Liver (tissue), 8 donors: ENCODE measurements at regions not wholly inside any gene's neighbourhood (a gene's known extent, or its start where the extent isn't known, plus 50 kb on each side); places are given as distances from the start of the nearest gene placed in this dataset.
"Not testable (repeated sequence)": the region's sequence is repeated elsewhere in the genome, so short reads cannot be mapped to it uniquely, and the experiment has no call there.

Source experiments
- DNase-seq: peaks from one replicate; pipeline ENCODE4 v3.0.0-alpha.2; 2017; ENCODE audit warnings: low spot score
- H3K27ac ChIP-seq, 2 donors: one replicate each; pipeline ENCODE4 v1.7.0; 2013; ENCODE audit warnings: inconsistent platforms in 2 of 2, low read length in 2 of 2, control low read depth in 1 of 2, low read depth in 1 of 2, mild to moderate bottlenecking in 1 of 2
- H3K27me3 ChIP-seq, 4 donors: one replicate each; pipeline versions ENCODE4 v1.6.1 to v1.7.0; 2013; ENCODE audit warnings: low read length in 3 of 4, inconsistent platforms in 1 of 4, mild to moderate bottlenecking in 1 of 4, moderate library complexity in 1 of 4; ENCODE audit not compliant: control insufficient read depth in 4 of 4, insufficient read depth in 4 of 4
- H3K36me3 ChIP-seq, 4 donors: one replicate each; pipeline versions ENCODE4 v1.6.1 to v1.7.0; 2013; ENCODE audit warnings: low read length in 3 of 4, mild to moderate bottlenecking in 3 of 4, low read depth in 1 of 4, moderate library complexity in 1 of 4; ENCODE audit not compliant: control insufficient read depth in 4 of 4, insufficient read depth in 3 of 4
- H3K4me1 ChIP-seq, 4 donors: one replicate each; pipeline versions ENCODE4 v1.6.1 to v1.7.0; 2013; ENCODE audit warnings: low read length in 3 of 4, mild to moderate bottlenecking in 3 of 4, moderate library complexity in 1 of 4; ENCODE audit not compliant: control insufficient read depth in 4 of 4, insufficient read depth in 4 of 4
- H3K4me3 ChIP-seq, 3 donors: one replicate each; pipeline versions ENCODE4 v1.6.1 to v1.7.0; 2013; ENCODE audit warnings: low read length in 3 of 3, control low read depth in 1 of 3, low read depth in 1 of 3, mild to moderate bottlenecking in 1 of 3
- H3K9ac ChIP-seq, 2 donors: one replicate each; pipeline ENCODE4 v1.7.0; 2013; ENCODE audit warnings: low read length in 2 of 2, mild to moderate bottlenecking in 2 of 2, moderate library complexity in 2 of 2, control low read depth in 1 of 2, low read depth in 1 of 2
- H3K9me3 ChIP-seq, 4 donors: one replicate each; pipeline versions ENCODE4 v1.6.1 to v1.7.0; 2013; ENCODE audit warnings: low read length in 3 of 4; ENCODE audit not compliant: control insufficient read depth in 4 of 4
- EGR1 ChIP-seq, 2 donors: IDR thresholded peaks; 2 replicates each; pipeline ENCODE4 v1.6.1; 2016 to 2018; ENCODE audit warnings: antibody characterized with exemption in 2 of 2, low read depth in 2 of 2
- FOXA1 ChIP-seq: IDR thresholded peaks from 2 replicates; pipeline ENCODE4 v1.6.1; 2016; ENCODE audit warnings: antibody characterized with exemption
- FOXA2 ChIP-seq: IDR thresholded peaks from 2 replicates; pipeline ENCODE4 v1.6.1; 2016; ENCODE audit warnings: antibody characterized with exemption
- GABPA ChIP-seq, 2 donors: IDR thresholded peaks in 1 of 2; conservative IDR thresholded peaks in 1 of 2; 2 replicates each; pipeline ENCODE4 v1.6.1; 2016; ENCODE audit warnings: antibody characterized with exemption in 2 of 2, mild to moderate bottlenecking in 1 of 2, moderate library complexity in 1 of 2
- HNF4G ChIP-seq: IDR thresholded peaks from 2 replicates; pipeline ENCODE4 v1.6.1; 2016; ENCODE audit warnings: antibody characterized with exemption
- JUND ChIP-seq, 2 donors: IDR thresholded peaks; 2 replicates each; pipeline ENCODE4 v1.6.1; 2016; ENCODE audit warnings: antibody characterized with exemption in 2 of 2
- NR2F2 ChIP-seq: IDR thresholded peaks from 2 replicates; pipeline ENCODE4 v1.6.1; 2016; ENCODE audit warnings: antibody characterized with exemption
- RAD21 ChIP-seq, 2 donors: IDR thresholded peaks; 2 replicates each; pipeline ENCODE4 v1.6.1; 2016; ENCODE audit warnings: antibody characterized with exemption in 2 of 2, mild to moderate bottlenecking in 2 of 2
- TAF1 ChIP-seq: conservative IDR thresholded peaks from 2 replicates; pipeline ENCODE4 v1.6.1; 2016; ENCODE audit warnings: antibody characterized with exemption, mild to moderate bottlenecking
- YY1 ChIP-seq: IDR thresholded peaks from 2 replicates; pipeline ENCODE4 v1.6.1; 2016; ENCODE audit warnings: antibody characterized with exemption, mild to moderate bottlenecking
- WGBS: extraction: QIAGEN DNeasy Blood & Tissue Kit; methylation state at CpG from one replicate; pipeline ENCODE4 v1.1.7; 2013; 5-methylcytosine and 5-hydroxymethylcytosine counted together
- TF ChIP-seq, protein P1 (sequence below): fragments of 150-350 bp; IDR thresholded peaks from 2 replicates; pipeline ENCODE4 v1.5.1; 2017; ENCODE audit warnings: improper control_type of control experiment, low read depth, low read length; ENCODE audit not compliant: missing input control
- TF ChIP-seq, protein P2 (sequence below): IDR thresholded peaks from 2 replicates; pipeline ENCODE4 v1.6.1; 2016; ENCODE audit warnings: antibody characterized with exemption
- TF ChIP-seq, protein P3 (sequence below): IDR thresholded peaks from 2 replicates; pipeline ENCODE4 v1.6.1; 2016; ENCODE audit warnings: antibody characterized with exemption
- TF ChIP-seq, protein P4 (sequence below): IDR thresholded peaks from 2 replicates; pipeline ENCODE4 v1.6.1; 2016; ENCODE audit warnings: antibody characterized with exemption
- donor health status: healthy.
- donor health status: healthy.
- donor health status: healthy.
- donor health status: healthy.
- donor health status: healthy.

DNA sequence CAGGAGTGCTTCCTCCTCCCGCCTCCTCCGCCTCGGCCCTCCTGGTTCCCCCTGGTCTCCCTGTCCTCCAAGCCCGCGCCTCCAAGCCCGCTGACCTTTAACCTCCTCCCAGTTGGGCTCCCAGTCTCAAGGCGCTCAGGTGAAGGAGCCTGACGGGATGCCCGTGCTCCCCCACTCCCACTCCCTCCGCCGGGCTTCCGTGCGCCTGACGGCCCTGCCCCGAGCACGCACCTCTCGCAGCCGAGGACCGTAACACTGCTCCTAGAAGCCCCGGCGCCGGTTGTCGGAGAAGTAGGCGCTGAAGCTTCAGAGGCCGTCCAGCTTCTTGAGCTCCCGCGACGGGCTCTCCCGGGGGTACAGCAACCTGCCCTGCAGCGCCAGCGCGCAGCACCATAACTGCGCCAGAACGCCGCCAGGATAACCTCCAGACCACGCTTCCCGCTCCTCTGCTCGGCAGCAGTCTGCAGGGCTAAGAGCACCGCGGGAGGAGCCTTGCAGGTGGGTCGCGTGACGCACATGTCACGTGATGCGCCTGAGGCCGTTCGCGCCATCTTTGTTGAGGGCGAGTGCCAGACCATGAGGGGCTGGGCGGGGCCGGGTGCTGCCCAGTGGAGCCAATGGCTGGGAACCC, 71.0 kb upstream of the ZNF479 start:
- H3K4me1 ChIP-seq, result no peaks in the 10 kb centered on the region
- no peak for DNase-seq
- H3K9ac ChIP-seq, result no peak overlapping the region
- no peak overlapping the region for H3K4me3 ChIP-seq
- H3K27ac ChIP-seq, result no peak overlapping the region
- no peaks in the 10 kb centered on the region for H3K36me3 ChIP-seq
- 30% methylated on average over 51 of the region's 51 CpGs for WGBS
- no peaks in the 10 kb centered on the region for H3K27me3 ChIP-seq
- TF ChIP-seq YY1, result peak; percentile 80
- TF ChIP-seq, protein P1, sequence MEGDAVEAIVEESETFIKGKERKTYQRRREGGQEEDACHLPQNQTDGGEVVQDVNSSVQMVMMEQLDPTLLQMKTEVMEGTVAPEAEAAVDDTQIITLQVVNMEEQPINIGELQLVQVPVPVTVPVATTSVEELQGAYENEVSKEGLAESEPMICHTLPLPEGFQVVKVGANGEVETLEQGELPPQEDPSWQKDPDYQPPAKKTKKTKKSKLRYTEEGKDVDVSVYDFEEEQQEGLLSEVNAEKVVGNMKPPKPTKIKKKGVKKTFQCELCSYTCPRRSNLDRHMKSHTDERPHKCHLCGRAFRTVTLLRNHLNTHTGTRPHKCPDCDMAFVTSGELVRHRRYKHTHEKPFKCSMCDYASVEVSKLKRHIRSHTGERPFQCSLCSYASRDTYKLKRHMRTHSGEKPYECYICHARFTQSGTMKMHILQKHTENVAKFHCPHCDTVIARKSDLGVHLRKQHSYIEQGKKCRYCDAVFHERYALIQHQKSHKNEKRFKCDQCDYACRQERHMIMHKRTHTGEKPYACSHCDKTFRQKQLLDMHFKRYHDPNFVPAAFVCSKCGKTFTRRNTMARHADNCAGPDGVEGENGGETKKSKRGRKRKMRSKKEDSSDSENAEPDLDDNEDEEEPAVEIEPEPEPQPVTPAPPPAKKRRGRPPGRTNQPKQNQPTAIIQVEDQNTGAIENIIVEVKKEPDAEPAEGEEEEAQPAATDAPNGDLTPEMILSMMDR, result no peak
- H3K9me3 ChIP-seq, result peaks cover 16 to 48% (median 23%) of the 10 kb centered on the region in 4 donors

DNA sequence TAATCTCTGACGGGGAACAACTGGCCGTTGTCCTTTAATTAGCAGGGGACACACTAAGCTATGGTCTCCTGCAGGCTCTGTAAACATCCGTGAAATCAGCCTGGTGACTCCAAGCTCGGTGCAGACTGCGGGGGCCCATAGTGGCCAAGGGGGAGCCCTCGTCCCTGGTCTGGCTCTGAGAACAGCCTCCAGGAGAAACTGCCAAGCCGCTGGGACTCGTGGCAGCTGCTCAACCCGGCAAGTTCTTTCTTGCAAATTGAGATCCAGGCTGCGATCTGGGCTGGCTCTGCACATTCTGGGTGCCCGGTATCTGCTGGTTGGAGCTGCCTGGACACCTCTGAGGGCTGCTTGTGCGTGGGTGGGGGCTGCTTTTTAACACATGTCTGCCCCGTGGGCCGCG, 71.6 kb upstream of the ZNF479 start:
- H3K4me3 ChIP-seq, H3K27me3 ChIP-seq, DNase-seq, H3K4me1 ChIP-seq, H3K9ac ChIP-seq, H3K36me3 ChIP-seq, H3K27ac ChIP-seq: not testable (repeated sequence)
- 48% methylated on average over 15 of the region's 15 CpGs for WGBS
- peaks cover 16 to 49% (median 23%) of the 10 kb centered on the region in 4 donors for H3K9me3 ChIP-seq

DNA sequence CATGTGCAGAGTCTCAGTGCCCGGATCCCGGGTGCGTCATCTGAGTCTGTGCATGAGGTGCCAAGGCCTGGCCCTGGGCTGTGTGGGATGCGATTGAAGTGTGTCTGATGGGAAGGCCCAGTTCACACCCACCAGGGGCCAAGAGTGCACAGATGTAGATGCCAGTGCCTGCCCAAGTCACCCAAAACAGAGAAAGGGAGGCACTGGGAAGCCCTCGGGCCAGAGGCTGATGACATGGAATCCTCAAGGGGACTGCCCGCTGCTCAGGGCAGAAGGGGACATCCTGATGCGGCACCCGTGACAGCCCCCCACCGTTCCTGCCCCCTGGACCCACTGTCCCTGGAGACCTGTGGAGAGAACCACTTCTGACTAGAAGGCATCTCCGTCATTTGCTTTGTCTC, 72.2 kb upstream of the ZNF479 start:
- Histone ChIP-seq H3K36me3 (no peaks in the 10 kb centered on the region), H3K27me3 (no peaks in the 10 kb centered on the region), H3K27ac (no peak overlapping the region), H3K9me3 (peaks cover 16 to 49% (median 23%) of the 10 kb centered on the region in 4 donors), H3K4me1 (no peaks in the 10 kb centered on the region), H3K9ac (no peak overlapping the region), H3K4me3 (no peak overlapping the region)
- TF ChIP-seq, protein P1, result no peak
- TF ChIP-seq EGR1 (IDR thresholded peaks at IDR 0.05; ENCODE audit: low read depth in 2 of 2), result no peak
- TF ChIP-seq NR2F2, result no peak
- 87% methylated on average over 10 of the region's 10 CpGs for WGBS
- DNase-seq, result no peak

DNA sequence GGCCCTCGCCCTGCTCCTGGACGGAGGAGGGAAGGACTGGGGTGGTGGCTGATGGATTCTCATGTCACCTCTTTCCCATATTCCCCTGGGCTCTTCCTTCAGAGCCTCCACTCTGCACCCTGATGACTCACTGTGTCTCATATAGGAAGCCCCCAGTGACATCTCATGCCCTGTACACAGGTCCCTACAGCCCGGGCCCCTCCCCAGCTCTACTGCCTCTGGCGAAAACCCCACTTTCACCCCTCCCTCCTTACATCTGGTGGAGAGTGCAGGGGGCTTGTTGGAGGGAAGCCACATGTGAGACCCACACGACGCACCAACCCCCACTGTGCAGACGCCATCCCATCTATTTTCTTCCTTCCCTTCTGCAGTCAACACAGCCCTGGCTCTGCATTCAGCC, 72.8 kb upstream of the ZNF479 start:
- H3K9ac ChIP-seq, result no peak overlapping the region
- no peaks in the 10 kb centered on the region for H3K4me1 ChIP-seq
- peaks cover 15 to 49% (median 23%) of the 10 kb centered on the region in 4 donors for H3K9me3 ChIP-seq
- H3K4me3 ChIP-seq, result no peak overlapping the region
- 83% methylated on average over 7 of the region's 7 CpGs for WGBS
- DNase-seq, result no peak
- H3K27ac ChIP-seq, result no peak overlapping the region
- H3K27me3 ChIP-seq, result no peaks in the 10 kb centered on the region
- no peaks in the 10 kb centered on the region for H3K36me3 ChIP-seq
- TF ChIP-seq GABPA (IDR thresholded peaks at IDR 0.05 in 1 of 2, conservative IDR thresholded peaks at IDR 0.05 in 1 of 2) (no peak), TAF1 (no peak), JUND (IDR thresholded peaks at IDR 0.05) (no peak), FOXA1 (no peak), HNF4G (no peak), RAD21 (IDR thresholded peaks at IDR 0.05) (no peak), FOXA2 (no peak), NR2F2 (no peak)
- TF ChIP-seq, protein P2, sequence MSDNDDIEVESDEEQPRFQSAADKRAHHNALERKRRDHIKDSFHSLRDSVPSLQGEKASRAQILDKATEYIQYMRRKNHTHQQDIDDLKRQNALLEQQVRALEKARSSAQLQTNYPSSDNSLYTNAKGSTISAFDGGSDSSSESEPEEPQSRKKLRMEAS, result no peak
- TF ChIP-seq, protein P3, sequence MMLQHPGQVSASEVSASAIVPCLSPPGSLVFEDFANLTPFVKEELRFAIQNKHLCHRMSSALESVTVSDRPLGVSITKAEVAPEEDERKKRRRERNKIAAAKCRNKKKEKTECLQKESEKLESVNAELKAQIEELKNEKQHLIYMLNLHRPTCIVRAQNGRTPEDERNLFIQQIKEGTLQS, result no peak
- TF ChIP-seq, protein P4, sequence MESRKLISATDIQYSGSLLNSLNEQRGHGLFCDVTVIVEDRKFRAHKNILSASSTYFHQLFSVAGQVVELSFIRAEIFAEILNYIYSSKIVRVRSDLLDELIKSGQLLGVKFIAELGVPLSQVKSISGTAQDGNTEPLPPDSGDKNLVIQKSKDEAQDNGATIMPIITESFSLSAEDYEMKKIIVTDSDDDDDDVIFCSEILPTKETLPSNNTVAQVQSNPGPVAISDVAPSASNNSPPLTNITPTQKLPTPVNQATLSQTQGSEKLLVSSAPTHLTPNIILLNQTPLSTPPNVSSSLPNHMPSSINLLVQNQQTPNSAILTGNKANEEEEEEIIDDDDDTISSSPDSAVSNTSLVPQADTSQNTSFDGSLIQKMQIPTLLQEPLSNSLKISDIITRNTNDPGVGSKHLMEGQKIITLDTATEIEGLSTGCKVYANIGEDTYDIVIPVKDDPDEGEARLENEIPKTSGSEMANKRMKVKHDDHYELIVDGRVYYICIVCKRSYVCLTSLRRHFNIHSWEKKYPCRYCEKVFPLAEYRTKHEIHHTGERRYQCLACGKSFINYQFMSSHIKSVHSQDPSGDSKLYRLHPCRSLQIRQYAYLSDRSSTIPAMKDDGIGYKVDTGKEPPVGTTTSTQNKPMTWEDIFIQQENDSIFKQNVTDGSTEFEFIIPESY, result no peak
- TF ChIP-seq, protein P1, result no peak
